ENCODE measurements at regions not wholly inside any gene's neighbourhood (a gene's known extent, or its start where the extent isn't known, plus 50 kb on each side); places are given as distances from the start of the nearest gene placed in this dataset.

DNA sequence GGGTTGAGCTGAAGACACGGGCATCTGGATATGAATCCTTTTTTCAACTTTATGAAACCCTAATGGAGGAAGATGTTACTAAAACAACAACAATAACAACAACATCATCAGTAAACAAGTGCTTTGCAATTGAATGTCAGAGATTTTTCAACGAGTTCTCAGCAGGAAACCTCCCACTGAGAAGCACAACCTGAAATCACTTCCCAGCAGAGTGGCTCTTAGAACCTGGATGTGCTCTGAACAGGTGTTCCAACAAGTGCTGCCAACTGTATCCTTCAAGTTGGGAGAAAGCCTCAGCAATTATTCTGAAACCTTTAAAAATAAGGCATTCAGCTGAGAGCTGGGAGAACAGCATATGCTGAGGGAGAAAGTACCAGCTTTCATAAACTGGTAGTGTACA lies 1622.7 kb upstream of the CELF4 start:
- TF ChIP-seq, protein P1, sequence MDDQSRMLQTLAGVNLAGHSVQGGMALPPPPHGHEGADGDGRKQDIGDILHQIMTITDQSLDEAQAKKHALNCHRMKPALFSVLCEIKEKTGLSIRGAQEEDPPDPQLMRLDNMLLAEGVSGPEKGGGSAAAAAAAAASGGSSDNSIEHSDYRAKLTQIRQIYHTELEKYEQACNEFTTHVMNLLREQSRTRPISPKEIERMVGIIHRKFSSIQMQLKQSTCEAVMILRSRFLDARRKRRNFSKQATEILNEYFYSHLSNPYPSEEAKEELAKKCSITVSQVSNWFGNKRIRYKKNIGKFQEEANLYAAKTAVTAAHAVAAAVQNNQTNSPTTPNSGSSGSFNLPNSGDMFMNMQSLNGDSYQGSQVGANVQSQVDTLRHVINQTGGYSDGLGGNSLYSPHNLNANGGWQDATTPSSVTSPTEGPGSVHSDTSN (IDR thresholded peaks at IDR 0.05; ENCODE audit: insufficient replicate concordance, low read depth, low read length): no peak
- TF ChIP-seq, protein P2, sequence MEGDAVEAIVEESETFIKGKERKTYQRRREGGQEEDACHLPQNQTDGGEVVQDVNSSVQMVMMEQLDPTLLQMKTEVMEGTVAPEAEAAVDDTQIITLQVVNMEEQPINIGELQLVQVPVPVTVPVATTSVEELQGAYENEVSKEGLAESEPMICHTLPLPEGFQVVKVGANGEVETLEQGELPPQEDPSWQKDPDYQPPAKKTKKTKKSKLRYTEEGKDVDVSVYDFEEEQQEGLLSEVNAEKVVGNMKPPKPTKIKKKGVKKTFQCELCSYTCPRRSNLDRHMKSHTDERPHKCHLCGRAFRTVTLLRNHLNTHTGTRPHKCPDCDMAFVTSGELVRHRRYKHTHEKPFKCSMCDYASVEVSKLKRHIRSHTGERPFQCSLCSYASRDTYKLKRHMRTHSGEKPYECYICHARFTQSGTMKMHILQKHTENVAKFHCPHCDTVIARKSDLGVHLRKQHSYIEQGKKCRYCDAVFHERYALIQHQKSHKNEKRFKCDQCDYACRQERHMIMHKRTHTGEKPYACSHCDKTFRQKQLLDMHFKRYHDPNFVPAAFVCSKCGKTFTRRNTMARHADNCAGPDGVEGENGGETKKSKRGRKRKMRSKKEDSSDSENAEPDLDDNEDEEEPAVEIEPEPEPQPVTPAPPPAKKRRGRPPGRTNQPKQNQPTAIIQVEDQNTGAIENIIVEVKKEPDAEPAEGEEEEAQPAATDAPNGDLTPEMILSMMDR (IDR thresholded peaks at IDR 0.05 in 2 of 3, conservative IDR thresholded peaks at IDR 0.05 in 1 of 3; ENCODE audit: control insufficient read depth in 2 of 3, extremely low read depth in 1 of 3, insufficient read depth in 1 of 3, low read depth in 3 of 3, low read length in 3 of 3): no peak
- no peak for TF ChIP-seq EZH2 (IDR thresholded peaks at IDR 0.05; ENCODE audit: borderline replicate concordance, control insufficient read depth, low read depth, low read length)
- no peak for TF ChIP-seq YY1 (IDR thresholded peaks at IDR 0.05; ENCODE audit: low read depth, low read length)
- TF ChIP-seq MTA2 (IDR thresholded peaks at IDR 0.05; ENCODE audit: low read depth): no peak
- no peak for TF ChIP-seq HDAC6 (IDR thresholded peaks at IDR 0.05; ENCODE audit: unreplicated experiment)
- no peak for TF ChIP-seq ZSCAN29 (IDR thresholded peaks at IDR 0.05)

All from GM12878 (cell line).